Duodenal mucosa (tissue), 2 donors: ENCODE measurements at regions not wholly inside any gene's neighbourhood (a gene's known extent, or its start where the extent isn't known, plus 50 kb on each side); places are given as distances from the start of the nearest gene placed in this dataset.

Experiments used
- H3K27ac ChIP-seq: one replicate; pipeline ENCODE4 v1.7.0; 2013; ENCODE audit warnings: low read depth, low read length
- H3K27me3 ChIP-seq, 2 donors: one replicate each; pipeline ENCODE4 v1.7.0; 2013; ENCODE audit warnings: low read length in 2 of 2, control low read depth in 1 of 2; ENCODE audit not compliant: insufficient read depth in 2 of 2, control insufficient read depth in 1 of 2
- H3K36me3 ChIP-seq, 2 donors: one replicate each; pipeline ENCODE4 v1.7.0; 2013; ENCODE audit warnings: low read length in 2 of 2, control low read depth in 1 of 2; ENCODE audit not compliant: insufficient read depth in 2 of 2, control insufficient read depth in 1 of 2
- H3K4me1 ChIP-seq, 2 donors: one replicate each; pipeline ENCODE4 v1.7.0; 2013; ENCODE audit warnings: low read length in 2 of 2, control low read depth in 1 of 2; ENCODE audit not compliant: insufficient read depth in 2 of 2, control insufficient read depth in 1 of 2
- H3K4me3 ChIP-seq, 2 donors: one replicate each; pipeline ENCODE4 v1.7.0; 2013; ENCODE audit warnings: low read length in 2 of 2, low read depth in 1 of 2
- H3K9ac ChIP-seq, 2 donors: one replicate each; pipeline ENCODE4 v1.7.0; 2013; ENCODE audit warnings: low read length in 2 of 2, low read depth in 1 of 2
- H3K9me3 ChIP-seq, 2 donors: one replicate each; pipeline ENCODE4 v1.7.0; 2013; ENCODE audit warnings: low read length in 2 of 2, control low read depth in 1 of 2; ENCODE audit not compliant: control insufficient read depth in 1 of 2

- H3K4me1 ChIP-seq, result no peaks in the 10 kb centered on the region
Observed at GRCh38 chr15:93825682-93826081, 405.7 kb upstream of the MCTP2 start.

GRCh38 chr15:93823971-93824913, 407.1 kb upstream of the MCTP2 start:
- no peaks in the 10 kb centered on the region for H3K36me3 ChIP-seq
- H3K9ac ChIP-seq, result no peak overlapping the region
- no peak overlapping the region for H3K4me3 ChIP-seq
- no peaks in the 10 kb centered on the region for H3K4me1 ChIP-seq
- H3K27ac ChIP-seq, result no peak overlapping the region
- no peaks in the 10 kb centered on the region for H3K9me3 ChIP-seq
- no peaks in the 10 kb centered on the region for H3K27me3 ChIP-seq

More at GRCh38 chr15:93825682-93826081, 405.7 kb upstream of the MCTP2 start:
- Histone ChIP-seq H3K9ac (no peak overlapping the region), H3K27ac (no peak overlapping the region), H3K9me3 (no peaks in the 10 kb centered on the region), H3K4me3 (no peak overlapping the region), H3K27me3 (no peaks in the 10 kb centered on the region), H3K36me3 (no peaks in the 10 kb centered on the region)

- Histone ChIP-seq H3K4me1 (no peaks in the 10 kb centered on the region), H3K36me3 (no peaks in the 10 kb centered on the region), H3K9ac (no peak overlapping the region), H3K9me3 (no peaks in the 10 kb centered on the region), H3K27ac (no peak overlapping the region), H3K27me3 (no peaks in the 10 kb centered on the region), H3K4me3 (no peak overlapping the region)
Observed at GRCh38 chr15:93820566-93820965, 410.8 kb upstream of the MCTP2 start.

- Histone ChIP-seq H3K4me1 (no peaks in the 10 kb centered on the region), H3K4me3 (no peak overlapping the region), H3K27ac (no peak overlapping the region), H3K36me3 (no peaks in the 10 kb centered on the region), H3K9me3 (no peaks in the 10 kb centered on the region), H3K9ac (no peak overlapping the region), H3K27me3 (no peaks in the 10 kb centered on the region)
Observed at GRCh38 chr15:93819826-93820225, 411.5 kb upstream of the MCTP2 start.

- no peaks in the 10 kb centered on the region for H3K4me1 ChIP-seq
- no peak overlapping the region for H3K27ac ChIP-seq
- no peaks in the 10 kb centered on the region for H3K9me3 ChIP-seq
- no peak overlapping the region for H3K4me3 ChIP-seq
- H3K27me3 ChIP-seq, result no peaks in the 10 kb centered on the region
- no peaks in the 10 kb centered on the region for H3K36me3 ChIP-seq
- no peak overlapping the region for H3K9ac ChIP-seq
Observed at GRCh38 chr15:93816815-93817214, 414.5 kb upstream of the MCTP2 start.

- H3K9ac ChIP-seq, result no peak overlapping the region
- H3K9me3 ChIP-seq, result no peaks in the 10 kb centered on the region
- H3K27ac ChIP-seq, result no peak overlapping the region
- no peaks in the 10 kb centered on the region for H3K27me3 ChIP-seq
- H3K4me3 ChIP-seq, result no peak overlapping the region
- H3K4me1 ChIP-seq, result no peaks in the 10 kb centered on the region
- H3K36me3 ChIP-seq, result no peaks in the 10 kb centered on the region
Observed at GRCh38 chr15:93811305-93811704, 420.1 kb upstream of the MCTP2 start.

GRCh38 chr15:93809516-93809915, 421.8 kb upstream of the MCTP2 start:
- Histone ChIP-seq H3K27me3 (no peaks in the 10 kb centered on the region), H3K27ac (no peak overlapping the region)

GRCh38 chr15:93803421-93804152, 427.8 kb upstream of the MCTP2 start:
- no peaks in the 10 kb centered on the region for H3K4me1 ChIP-seq
- H3K27me3 ChIP-seq, result no peaks in the 10 kb centered on the region
- H3K9ac ChIP-seq, result no peak overlapping the region
- no peaks in the 10 kb centered on the region for H3K36me3 ChIP-seq
- no peaks in the 10 kb centered on the region for H3K9me3 ChIP-seq
- no peak overlapping the region for H3K27ac ChIP-seq
- no peak overlapping the region for H3K4me3 ChIP-seq

More at GRCh38 chr15:93809516-93809915, 421.8 kb upstream of the MCTP2 start:
- H3K4me3 ChIP-seq, result no peak overlapping the region
- H3K4me1 ChIP-seq, result no peaks in the 10 kb centered on the region
- no peak overlapping the region for H3K9ac ChIP-seq
- no peaks in the 10 kb centered on the region for H3K9me3 ChIP-seq
- H3K36me3 ChIP-seq, result no peaks in the 10 kb centered on the region

GRCh38 chr15:93801206-93801605, 430.2 kb upstream of the MCTP2 start:
- Histone ChIP-seq H3K36me3 (no peaks in the 10 kb centered on the region), H3K4me3 (no peak overlapping the region), H3K4me1 (no peaks in the 10 kb centered on the region), H3K27ac (no peak overlapping the region), H3K9ac (no peak overlapping the region), H3K27me3 (no peaks in the 10 kb centered on the region), H3K9me3 (no peaks in the 10 kb centered on the region)

- no peak overlapping the region for H3K9ac ChIP-seq
- no peaks in the 10 kb centered on the region for H3K36me3 ChIP-seq
- H3K9me3 ChIP-seq, result no peaks in the 10 kb centered on the region
Observed at GRCh38 chr15:93800805-93801204, 430.6 kb upstream of the MCTP2 start.

More at GRCh38 chr15:93800805-93801204, 430.6 kb upstream of the MCTP2 start:
- no peak overlapping the region for H3K4me3 ChIP-seq
- no peak overlapping the region for H3K27ac ChIP-seq
- H3K4me1 ChIP-seq, result no peaks in the 10 kb centered on the region
- no peaks in the 10 kb centered on the region for H3K27me3 ChIP-seq
